Cardiac muscle cell (in vitro differentiated cells and primary cell): ENCODE measurements at regions not wholly inside any gene's neighbourhood (a gene's known extent, or its start where the extent isn't known, plus 50 kb on each side); places are given as distances from the start of the nearest gene placed in this dataset.
A peak's percentile ranks its signal among the peaks of the same experiment; 100 is the strongest.

ENCODE experiments used
- DNase-seq, 2 donors: peaks; one replicate each; pipeline versions ENCODE4 v3.0.0 to v3.0.0-alpha.2; 2010 to 2017; ENCODE audit warnings: low read depth in 1 of 2, low spot score in 1 of 2
- H3K27ac ChIP-seq: fragments of 200-600 bp; sonication (generic); 2 replicates; pipeline ENCODE4 v1.5.1; 2016
- H3K27me3 ChIP-seq: fragments of 200-600 bp; sonication (generic); 2 replicates; pipeline ENCODE4 v1.6.0; 2016; ENCODE audit warnings: control low read depth
- H3K36me3 ChIP-seq: fragments of 200-600 bp; sonication (generic); 2 replicates; pipeline ENCODE4 v1.5.1; 2016; ENCODE audit warnings: control low read depth
- H3K4me1 ChIP-seq: fragments of 200-600 bp; sonication (generic); 2 replicates; pipeline ENCODE4 v1.8.1; 2017; ENCODE audit warnings: low read depth, mild to moderate bottlenecking, mixed run types
- H3K4me3 ChIP-seq: fragments of 200-600 bp; sonication (generic); 2 replicates; pipeline ENCODE4 v1.5.1; 2016; ENCODE audit warnings: mild to moderate bottlenecking
- H3K9me3 ChIP-seq: fragments of 200-600 bp; sonication (generic); 2 replicates; pipeline ENCODE4 v1.5.1; 2017; ENCODE audit warnings: low read depth, mild to moderate bottlenecking, control low read depth
- TF ChIP-seq, protein P1 (sequence below): IDR thresholded peaks from 2 replicates; pipeline ENCODE4 v1.5.1; 2012; ENCODE audit warnings: low read depth, mild to moderate bottlenecking, low read length

DNA sequence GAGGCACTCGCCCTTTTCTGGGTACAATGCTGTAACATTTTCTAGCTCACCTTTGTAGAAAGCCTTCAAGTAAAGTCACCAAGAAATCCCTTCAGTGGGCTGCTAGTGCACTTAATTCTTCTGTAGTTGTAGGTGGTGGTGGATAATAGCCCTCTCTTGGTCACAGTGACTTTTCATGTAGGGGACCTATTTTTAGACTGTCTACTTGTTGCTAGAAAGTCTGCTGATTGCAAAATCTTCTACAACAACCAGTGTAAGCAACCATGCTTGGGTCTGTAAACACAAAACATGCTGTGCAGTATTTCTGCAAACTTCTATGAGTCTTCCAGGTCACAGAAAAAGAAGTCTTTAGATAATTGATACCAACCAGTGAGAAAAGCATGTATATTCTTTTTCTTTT is 55.6 kb downstream of the PBDC1 start:
- Histone ChIP-seq H3K9me3 (no peaks in the 10 kb centered on the region), H3K4me1 (peaks cover 4% of the 10 kb centered on the region), H3K27me3 (no peaks in the 10 kb centered on the region), H3K4me3 (no peak overlapping the region), H3K27ac (no peak overlapping the region), H3K36me3 (no peaks in the 10 kb centered on the region)
- TF ChIP-seq, protein P1, sequence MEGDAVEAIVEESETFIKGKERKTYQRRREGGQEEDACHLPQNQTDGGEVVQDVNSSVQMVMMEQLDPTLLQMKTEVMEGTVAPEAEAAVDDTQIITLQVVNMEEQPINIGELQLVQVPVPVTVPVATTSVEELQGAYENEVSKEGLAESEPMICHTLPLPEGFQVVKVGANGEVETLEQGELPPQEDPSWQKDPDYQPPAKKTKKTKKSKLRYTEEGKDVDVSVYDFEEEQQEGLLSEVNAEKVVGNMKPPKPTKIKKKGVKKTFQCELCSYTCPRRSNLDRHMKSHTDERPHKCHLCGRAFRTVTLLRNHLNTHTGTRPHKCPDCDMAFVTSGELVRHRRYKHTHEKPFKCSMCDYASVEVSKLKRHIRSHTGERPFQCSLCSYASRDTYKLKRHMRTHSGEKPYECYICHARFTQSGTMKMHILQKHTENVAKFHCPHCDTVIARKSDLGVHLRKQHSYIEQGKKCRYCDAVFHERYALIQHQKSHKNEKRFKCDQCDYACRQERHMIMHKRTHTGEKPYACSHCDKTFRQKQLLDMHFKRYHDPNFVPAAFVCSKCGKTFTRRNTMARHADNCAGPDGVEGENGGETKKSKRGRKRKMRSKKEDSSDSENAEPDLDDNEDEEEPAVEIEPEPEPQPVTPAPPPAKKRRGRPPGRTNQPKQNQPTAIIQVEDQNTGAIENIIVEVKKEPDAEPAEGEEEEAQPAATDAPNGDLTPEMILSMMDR = no peak
- DNase-seq = peak in 1 of 2 donors; percentile 11

DNA sequence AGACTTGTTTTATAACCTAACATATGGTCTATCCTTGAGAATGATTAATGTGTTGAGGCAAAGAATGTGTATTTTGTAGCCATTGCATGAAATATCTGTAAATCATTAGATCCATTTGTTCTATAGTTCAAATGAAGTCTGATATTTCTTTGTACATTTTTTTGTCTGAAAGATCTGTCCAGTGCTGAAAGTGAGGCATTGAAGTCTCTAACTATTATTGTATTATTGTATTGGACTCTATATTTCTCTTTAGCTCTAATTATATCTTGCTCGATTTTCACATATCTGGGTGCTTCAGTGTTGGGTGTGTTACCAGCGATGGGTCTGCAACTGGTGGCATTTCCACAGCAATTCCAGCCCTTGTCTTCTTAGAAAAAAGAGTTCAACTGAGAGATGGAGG is 76.0 kb downstream of the PBDC1 start:
- no peaks in the 10 kb centered on the region for H3K9me3 ChIP-seq
- TF ChIP-seq, protein P1 = no peak

DNA sequence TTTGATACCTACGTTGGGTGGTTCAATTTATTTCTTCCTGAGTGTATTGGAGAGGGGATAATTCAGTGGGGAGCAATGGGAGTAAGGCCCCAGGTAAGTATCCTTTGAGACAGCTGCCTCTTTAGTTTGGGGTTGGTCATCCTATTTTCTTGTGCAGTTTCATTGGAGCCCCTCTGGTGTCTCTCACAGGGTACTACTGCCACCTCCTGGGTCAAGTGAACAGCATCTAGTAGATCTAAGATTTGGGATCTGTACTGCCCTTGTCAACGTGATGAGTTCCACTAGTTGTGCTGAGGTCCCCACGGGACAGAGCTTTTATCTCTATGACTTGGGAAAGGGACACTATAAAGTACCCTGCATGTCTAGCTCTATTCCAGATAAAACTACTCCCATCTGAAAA is 80.6 kb downstream of the PBDC1 start:
- TF ChIP-seq, protein P1 = peak; percentile 47
- peak; percentile 43 to 53 for DNase-seq

More for the DNA sequence above, 76.0 kb downstream of the PBDC1 start:
- H3K4me1 ChIP-seq = no peaks in the 10 kb centered on the region
- H3K36me3 ChIP-seq = no peaks in the 10 kb centered on the region
- no peak for DNase-seq
- H3K27ac ChIP-seq = no peak overlapping the region
- H3K4me3 ChIP-seq = no peak overlapping the region
- H3K27me3 ChIP-seq = no peaks in the 10 kb centered on the region

DNA sequence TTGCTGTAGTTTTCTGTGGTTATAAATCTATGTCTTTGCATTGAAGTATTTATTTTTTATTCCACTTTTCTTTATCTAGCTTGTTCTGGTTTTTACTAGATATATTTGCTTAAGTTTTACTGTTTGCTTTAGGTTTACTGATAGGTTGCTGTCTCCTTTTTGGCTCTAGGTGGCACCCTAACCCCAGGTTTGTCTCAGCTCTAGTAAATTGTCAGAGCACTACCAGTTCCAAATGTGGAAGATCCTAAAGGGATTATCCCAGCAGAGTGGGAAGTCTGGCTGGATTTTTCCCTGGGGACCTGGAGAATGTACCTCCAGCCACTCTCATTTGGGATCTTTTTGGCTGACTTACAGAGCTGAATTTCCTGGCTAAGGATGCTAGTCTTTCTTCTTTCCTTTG is 106.1 kb downstream of the PBDC1 start:
- Histone ChIP-seq H3K4me3 (no peak overlapping the region), H3K4me1 (no peaks in the 10 kb centered on the region), H3K27ac (no peak overlapping the region), H3K9me3 (no peaks in the 10 kb centered on the region), H3K36me3 (no peaks in the 10 kb centered on the region), H3K27me3 (no peaks in the 10 kb centered on the region)
- TF ChIP-seq, protein P1 = peak; percentile 63
- DNase-seq = peak; percentile 43 to 58

More for the DNA sequence above, 80.6 kb downstream of the PBDC1 start:
- no peaks in the 10 kb centered on the region for H3K36me3 ChIP-seq
- no peaks in the 10 kb centered on the region for H3K27me3 ChIP-seq
- no peak overlapping the region for H3K4me3 ChIP-seq
- no peaks in the 10 kb centered on the region for H3K9me3 ChIP-seq
- H3K4me1 ChIP-seq = no peaks in the 10 kb centered on the region
- no peak overlapping the region for H3K27ac ChIP-seq
